Mesenchymal stem cell (in vitro differentiated cells and primary cell): ENCODE measurements at regions not wholly inside any gene's neighbourhood (a gene's known extent, or its start where the extent isn't known, plus 50 kb on each side); places are given as distances from the start of the nearest gene placed in this dataset.

Experiments used
- DNase-seq: peaks from one replicate; pipeline ENCODE4 v3.0.0-alpha.2; 2013
- H2AFZ ChIP-seq: one replicate; pipeline ENCODE4 v1.6.1; 2013; ENCODE audit warnings: low read depth, mild to moderate bottlenecking, control low read depth, inconsistent platforms, low read length, moderate library complexity
- H2AK5ac ChIP-seq: 2 replicates; pipeline ENCODE4 v1.6.1; 2013; ENCODE audit warnings: low read length, moderate library complexity, mild to moderate bottlenecking, inconsistent platforms; ENCODE audit not compliant: severe bottlenecking
- H2BK120ac ChIP-seq: one replicate; pipeline ENCODE4 v1.6.1; 2013; ENCODE audit warnings: low read depth, mild to moderate bottlenecking, inconsistent platforms, low read length, moderate library complexity
- H2BK12ac ChIP-seq, 2 experiments: one replicate each; pipeline ENCODE4 v1.6.1; 2013; ENCODE audit warnings: inconsistent platforms in 2 of 2, low read length in 2 of 2, mild to moderate bottlenecking in 2 of 2, moderate library complexity in 2 of 2, control low read depth in 1 of 2
- H2BK15ac ChIP-seq: one replicate; pipeline ENCODE4 v1.6.1; 2013; ENCODE audit warnings: mild to moderate bottlenecking, low read depth, inconsistent platforms; ENCODE audit not compliant: poor library complexity, severe bottlenecking
- H2BK5ac ChIP-seq: 2 replicates; pipeline ENCODE4 v1.6.1; 2013; ENCODE audit warnings: low read depth, mild to moderate bottlenecking, low read length, control low read depth, inconsistent platforms; ENCODE audit not compliant: poor library complexity, severe bottlenecking
- H3K14ac ChIP-seq, 2 experiments: one replicate each; pipeline ENCODE4 v1.6.1; 2013; ENCODE audit warnings: inconsistent platforms in 2 of 2, low read length in 2 of 2, control low read depth in 1 of 2, mild to moderate bottlenecking in 1 of 2, moderate library complexity in 1 of 2
- H3K18ac ChIP-seq, 2 experiments: one replicate each; pipeline ENCODE4 v1.6.1; 2013; ENCODE audit warnings: inconsistent platforms in 2 of 2, low read length in 2 of 2, control low read depth in 1 of 2, low read depth in 1 of 2, mild to moderate bottlenecking in 1 of 2
- H3K23ac ChIP-seq, 2 experiments: one replicate each; pipeline ENCODE4 v1.6.1; 2013; ENCODE audit warnings: inconsistent platforms in 2 of 2, low read length in 2 of 2, mild to moderate bottlenecking in 2 of 2, moderate library complexity in 2 of 2, control low read depth in 1 of 2
- H3K27ac ChIP-seq: 2 replicates; pipeline ENCODE4 v1.5.1; 2013; ENCODE audit warnings: mild to moderate bottlenecking, moderate library complexity, low read length, control low read depth, inconsistent platforms; ENCODE audit not compliant: poor library complexity, severe bottlenecking
- H3K27me3 ChIP-seq, 2 experiments: 2 replicates each; pipeline versions ENCODE4 v1.6.1 to v1.7.0; 2013; ENCODE audit warnings: low read length in 2 of 2, mild to moderate bottlenecking in 2 of 2, moderate library complexity in 2 of 2, control low read depth in 1 of 2, inconsistent platforms in 1 of 2; ENCODE audit not compliant: control insufficient read depth in 1 of 2, insufficient read depth in 1 of 2
- H3K36me3 ChIP-seq, 2 experiments: 2 replicates each; pipeline versions ENCODE4 v1.6.1 to v1.7.0; 2013; ENCODE audit warnings: low read length in 2 of 2, control low read depth in 1 of 2, inconsistent platforms in 1 of 2, low read depth in 1 of 2, mild to moderate bottlenecking in 1 of 2; ENCODE audit not compliant: insufficient read depth in 2 of 2, control insufficient read depth in 1 of 2
- H3K4ac ChIP-seq, 2 experiments: one replicate each; pipeline ENCODE4 v1.6.1; 2013; ENCODE audit warnings: inconsistent platforms in 2 of 2, low read length in 2 of 2, mild to moderate bottlenecking in 2 of 2, moderate library complexity in 2 of 2, control low read depth in 1 of 2, low read depth in 1 of 2
- H3K4me1 ChIP-seq: 2 replicates; pipeline ENCODE4 v1.6.1; 2013; ENCODE audit warnings: low read depth, low read length, control low read depth; ENCODE audit not compliant: control insufficient read depth, insufficient read depth
- H3K4me2 ChIP-seq: 2 replicates; pipeline ENCODE4 v1.6.1; 2013; ENCODE audit warnings: low read length, mild to moderate bottlenecking, inconsistent platforms; ENCODE audit not compliant: poor library complexity, severe bottlenecking
- H3K4me3 ChIP-seq, 2 experiments: 2 replicates each; pipeline versions ENCODE4 v1.5.1 to v1.7.0; 2013; ENCODE audit warnings: low read length in 2 of 2, mild to moderate bottlenecking in 2 of 2, control low read depth in 1 of 2, low read depth in 1 of 2; ENCODE audit not compliant: insufficient read depth in 1 of 2
- H3K79me1 ChIP-seq: replicated peaks from 2 replicates; pipeline ENCODE4 v1.6.1; 2013; ENCODE audit warnings: mild to moderate bottlenecking, control low read depth, low read length, inconsistent platforms; ENCODE audit not compliant: poor library complexity, severe bottlenecking
- H3K9ac ChIP-seq: 2 replicates; pipeline ENCODE4 v1.7.0; 2013; ENCODE audit warnings: mild to moderate bottlenecking, low read length, moderate library complexity
- H3K9me3 ChIP-seq: 2 replicates; pipeline ENCODE4 v1.7.0; 2013; ENCODE audit warnings: mild to moderate bottlenecking, low read length; ENCODE audit not compliant: control insufficient read depth
- H4K8ac ChIP-seq: one replicate; pipeline ENCODE4 v1.6.1; 2013; ENCODE audit warnings: inconsistent platforms, mild to moderate bottlenecking, low read length, moderate library complexity
- H4K91ac ChIP-seq: one replicate; pipeline ENCODE4 v1.6.1; 2013; ENCODE audit warnings: mild to moderate bottlenecking, low read length, inconsistent platforms
- WGBS: methylation state at CpG from one replicate; pipeline ENCODE4 v1.1.7; 2013; ENCODE audit warnings: mixed read lengths; 5-methylcytosine and 5-hydroxymethylcytosine counted together

DNA sequence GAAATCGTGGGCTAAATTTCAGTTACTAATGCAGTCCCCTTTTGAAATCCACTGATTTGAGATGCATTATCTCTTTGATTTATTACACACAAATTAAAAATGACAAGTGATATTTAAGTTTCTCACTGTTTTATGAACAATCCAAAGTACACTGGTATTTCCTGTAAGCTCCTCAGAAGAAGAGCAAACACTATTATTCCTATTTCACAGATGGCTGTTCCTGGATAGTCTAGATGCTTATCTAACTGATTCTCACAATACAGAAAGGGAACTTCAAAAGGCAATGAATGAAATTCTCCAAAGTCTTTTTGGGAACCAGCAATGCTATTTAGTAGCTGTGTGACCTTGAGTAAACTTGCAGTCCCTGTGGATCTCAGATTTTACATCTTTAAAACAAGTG is 404.7 kb upstream of the DAB2 start:
- Histone ChIP-seq H3K27me3 (no peaks in the 10 kb centered on the region), H3K14ac (no peak overlapping the region), H3K4me2 (no peak overlapping the region), H4K91ac (no peak overlapping the region), H2BK5ac (no peak overlapping the region), H3K9ac (no peak overlapping the region), H3K23ac (no peak overlapping the region), H3K4me1 (peaks cover 2% of the 10 kb centered on the region), H2BK12ac (no peak overlapping the region), H2BK120ac (no peak overlapping the region), H2BK15ac (no peak overlapping the region), H3K4me3 (no peak overlapping the region), H4K8ac (no peak overlapping the region), H2AK5ac (no peak overlapping the region), H3K4ac (no peak overlapping the region), H3K79me1 (no peaks in the 10 kb centered on the region), H3K27ac (no peak overlapping the region), H2AFZ (no peak overlapping the region), H3K18ac (no peak overlapping the region), H3K36me3 (no peaks in the 10 kb centered on the region), H3K9me3 (no peaks in the 10 kb centered on the region)
- DNase-seq: no peak
- no CpG with 5 or more reads among the region's 1 CpG for WGBS

DNA sequence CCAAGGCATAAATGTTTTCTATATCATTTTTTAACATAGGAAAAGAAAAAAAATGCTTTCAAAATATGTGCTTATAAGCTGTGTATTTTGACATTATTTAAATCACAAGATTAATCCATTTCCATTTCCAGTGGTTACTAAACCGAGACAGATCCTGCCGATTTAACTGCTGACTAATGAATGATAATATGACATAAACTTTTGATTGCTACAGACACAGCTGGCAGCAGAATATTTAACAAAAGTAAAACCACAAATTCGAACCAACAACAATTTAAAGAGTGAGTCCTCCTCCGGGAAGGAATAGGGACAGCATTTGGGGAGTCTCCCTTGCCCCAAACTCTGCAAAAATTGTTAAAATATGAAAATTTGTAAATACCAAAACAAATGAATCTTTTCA is 401.3 kb upstream of the DAB2 start:
- no peak overlapping the region for H4K91ac ChIP-seq
- no peaks in the 10 kb centered on the region for H3K79me1 ChIP-seq
- H2BK12ac ChIP-seq: no peak overlapping the region
- no peak overlapping the region for H2BK15ac ChIP-seq
- H3K36me3 ChIP-seq: no peaks in the 10 kb centered on the region
- H3K27ac ChIP-seq: no peak overlapping the region
- H3K4me1 ChIP-seq: peaks cover 2% of the 10 kb centered on the region
- no peak overlapping the region for H2AFZ ChIP-seq
- no peak overlapping the region for H3K4ac ChIP-seq
- no peak overlapping the region for H4K8ac ChIP-seq
- H3K27me3 ChIP-seq: no peaks in the 10 kb centered on the region
- no peak overlapping the region for H3K4me3 ChIP-seq
- no peaks in the 10 kb centered on the region for H3K9me3 ChIP-seq
- no peak overlapping the region for H2BK120ac ChIP-seq
- H3K9ac ChIP-seq: no peak overlapping the region
- H2BK5ac ChIP-seq: no peak overlapping the region
- no peak overlapping the region for H3K23ac ChIP-seq
- H3K18ac ChIP-seq: no peak overlapping the region
- no peak overlapping the region for H2AK5ac ChIP-seq
- 80% methylated on average over 2 of the region's 4 CpGs for WGBS
- no peak overlapping the region for H3K14ac ChIP-seq
- H3K4me2 ChIP-seq: no peak overlapping the region
- DNase-seq: no peak

DNA sequence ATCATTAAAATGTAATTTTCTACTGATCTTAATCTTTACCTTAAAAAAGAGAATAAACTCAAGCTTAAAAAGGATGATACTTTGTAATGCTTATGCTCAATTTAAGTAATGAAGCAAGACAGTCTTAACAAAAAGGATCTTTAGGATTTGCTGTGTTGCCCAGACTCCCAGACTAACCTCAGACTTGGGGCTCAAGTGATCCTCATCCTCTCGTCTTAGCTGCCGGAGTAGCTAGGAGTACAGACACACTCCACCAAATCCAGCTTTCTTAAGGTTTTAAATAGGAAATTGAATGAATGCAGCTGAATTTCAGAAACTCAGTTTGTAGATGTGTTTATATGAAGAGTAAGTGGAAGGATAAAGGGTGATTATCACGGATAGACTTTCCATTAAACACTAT is 400.5 kb upstream of the DAB2 start:
- Histone ChIP-seq H4K91ac (no peak overlapping the region), H3K14ac (no peak overlapping the region), H2BK12ac (no peak overlapping the region), H3K27ac (no peak overlapping the region), H2BK120ac (no peak overlapping the region), H3K36me3 (no peaks in the 10 kb centered on the region), H3K4me1 (peaks cover 2% of the 10 kb centered on the region), H3K4me2 (no peak overlapping the region), H3K23ac (no peak overlapping the region), H3K4ac (no peak overlapping the region), H3K18ac (no peak overlapping the region), H3K4me3 (no peak overlapping the region), H2AFZ (no peak overlapping the region), H2BK5ac (no peak overlapping the region), H2AK5ac (no peak overlapping the region), H3K9ac (no peak overlapping the region), H3K79me1 (no peaks in the 10 kb centered on the region), H4K8ac (no peak overlapping the region), H3K27me3 (no peaks in the 10 kb centered on the region), H2BK15ac (no peak overlapping the region), H3K9me3 (no peaks in the 10 kb centered on the region)
- DNase-seq: no peak
- 100% methylated on average over 1 of the region's 3 CpGs for WGBS

DNA sequence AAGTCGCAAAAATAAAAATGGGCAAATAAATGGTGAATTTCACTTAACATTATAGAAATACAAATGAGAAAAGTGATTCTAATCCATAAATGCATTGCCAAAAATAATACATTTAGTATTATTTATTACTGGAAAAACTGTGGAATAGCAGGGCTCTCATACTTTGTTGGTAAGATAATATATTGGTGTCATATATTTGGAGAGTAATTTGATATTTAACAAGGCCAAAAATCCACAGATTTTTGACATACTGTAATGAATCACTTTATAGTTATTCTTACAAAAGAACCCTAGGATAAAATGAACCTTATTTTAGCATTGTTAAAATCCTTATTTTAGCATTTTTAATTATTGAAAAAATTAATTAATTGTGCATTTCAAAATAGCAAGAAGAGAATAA is 397.2 kb upstream of the DAB2 start:
- no peak overlapping the region for H3K27ac ChIP-seq
- H2BK12ac ChIP-seq: no peak overlapping the region
- no peak overlapping the region for H3K4me2 ChIP-seq
- no peak overlapping the region for H2AK5ac ChIP-seq
- no peaks in the 10 kb centered on the region for H3K36me3 ChIP-seq
- H2BK120ac ChIP-seq: no peak overlapping the region
- no peaks in the 10 kb centered on the region for H3K27me3 ChIP-seq
- H3K4ac ChIP-seq: no peak overlapping the region
- no peak overlapping the region for H2BK5ac ChIP-seq
- H3K79me1 ChIP-seq: no peaks in the 10 kb centered on the region
- no peak overlapping the region for H4K8ac ChIP-seq
- H3K14ac ChIP-seq: no peak overlapping the region
- H3K18ac ChIP-seq: no peak overlapping the region
- H3K4me3 ChIP-seq: no peak overlapping the region
- no peak overlapping the region for H4K91ac ChIP-seq
- no peak overlapping the region for H3K23ac ChIP-seq
- no peak for DNase-seq
- no peak overlapping the region for H2BK15ac ChIP-seq
- no CpG with 5 or more reads among the region's 1 CpG for WGBS
- peaks cover 2% of the 10 kb centered on the region for H3K4me1 ChIP-seq
- no peaks in the 10 kb centered on the region for H3K9me3 ChIP-seq
- H2AFZ ChIP-seq: no peak overlapping the region
- H3K9ac ChIP-seq: no peak overlapping the region
